Spleen (tissue), 11 donors: ENCODE measurements at regions not wholly inside any gene's neighbourhood (a gene's known extent, or its start where the extent isn't known, plus 50 kb on each side); places are given as distances from the start of the nearest gene placed in this dataset.

Source experiments
- DNase-seq: peaks from one replicate; pipeline ENCODE4 v3.0.0-alpha.2; 2020
- H3K27ac ChIP-seq, 8 donors: fragments of 200-600 bp; sonication (generic) in 7 of 8; 1 replicate in 4 of 8; 2 replicates in 4 of 8; pipeline versions ENCODE4 v1.5.0 to v1.8.0; 2016 to 2021; ENCODE audit warnings: inconsistent platforms in 4 of 8, mild to moderate bottlenecking in 4 of 8, moderate library complexity in 1 of 8
- H3K27me3 ChIP-seq, 7 donors: fragments of 200-600 bp; sonication (generic) in 6 of 7; replicated peaks in 1 of 7; 1 replicate in 4 of 7; 2 replicates in 3 of 7; pipeline versions ENCODE4 v1.5.0 to v1.8.0; 2016 to 2021; ENCODE audit warnings: inconsistent platforms in 3 of 7, mild to moderate bottlenecking in 1 of 7
- H3K36me3 ChIP-seq, 6 donors: fragments of 200-600 bp; sonication (generic) in 5 of 6; 1 replicate in 4 of 6; 2 replicates in 2 of 6; pipeline versions ENCODE4 v1.5.0 to v1.8.0; 2016 to 2021; ENCODE audit warnings: inconsistent platforms in 2 of 6
- H3K4me1 ChIP-seq, 6 donors: fragments of 200-600 bp; sonication (generic) in 5 of 6; 1 replicate in 3 of 6; 2 replicates in 3 of 6; pipeline versions ENCODE4 v1.5.0 to v1.8.0; 2016 to 2021; ENCODE audit warnings: inconsistent platforms in 3 of 6
- H3K4me3 ChIP-seq, 8 donors: fragments of 200-600 bp; sonication (generic) in 7 of 8; 1 replicate in 4 of 8; 2 replicates in 4 of 8; pipeline versions ENCODE4 v1.5.0 to v1.8.0; 2016 to 2021; ENCODE audit warnings: inconsistent platforms in 4 of 8, mild to moderate bottlenecking in 4 of 8, moderate library complexity in 2 of 8
- H3K9me3 ChIP-seq, 8 donors: fragments of 200-600 bp; sonication (generic) in 7 of 8; 1 replicate in 4 of 8; 2 replicates in 4 of 8; pipeline versions ENCODE4 v1.5.0 to v1.8.0; 2016 to 2021; ENCODE audit warnings: inconsistent platforms in 4 of 8
- POLR2A ChIP-seq, 3 donors: fragments of 450-650 bp; IDR thresholded peaks; one replicate each; pipeline ENCODE4 v1.5.1; 2017; ENCODE audit warnings: antibody characterized with exemption in 3 of 3, mild to moderate bottlenecking in 1 of 3
- POLR2AphosphoS5 ChIP-seq, 3 donors: sonication (generic); formaldehyde crosslinking; IDR thresholded peaks; one replicate each; pipeline ENCODE4 v1.5.1; 2017; ENCODE audit warnings: antibody characterized with exemption in 3 of 3
- WGBS, 5 donors: extraction: QIAGEN DNeasy Blood & Tissue Kit in 3 of 5; methylation state at CpG; one replicate each; pipeline versions ENCODE4 v1.1.5 to v1.1.7; 2013 to 2018; 5-methylcytosine and 5-hydroxymethylcytosine counted together
- intact Hi-C: fragments of 100-400 bp; cut with DNase I; formaldehyde crosslinking; loops from one replicate; pipeline ENCODE4 v1.15.0; 2023; ENCODE audit warnings: low total_unique reads
- TF ChIP-seq, protein P1 (sequence below), 11 experiments: fragments of 200-600 bp in 7 of 11; fragments of 450-650 bp in 4 of 11; sonication (generic) in 4 of 11; IDR thresholded peaks in 8 of 11; conservative IDR thresholded peaks in 3 of 11; 1 replicate in 7 of 11; 2 replicates in 4 of 11; pipeline versions ENCODE4 v1.4.0 to v1.8.0; 2016 to 2021; ENCODE audit warnings: antibody characterized with exemption in 11 of 11, inconsistent platforms in 4 of 11, mild to moderate bottlenecking in 1 of 11
- donor health status: healthy with polysubstance abuse.
- donor health status: DM: no; HTN: no; CAD: no; lungs with moderate emphysema.
- donor health status: DM: no; HTN: no; CAD: no.
- donor health status: Bipolar disorder and iron deficiency.
- donor health status: healthy.
- donor health status: DM: no; HTN: no; CAD: no.
- donor health status: DM: yes; HTN: yes; CAD: no.

- H3K9me3 ChIP-seq, result no peaks in the 10 kb centered on the region
- H3K36me3 ChIP-seq, result no peaks in the 10 kb centered on the region
- H3K4me1 ChIP-seq, result no peaks in the 10 kb centered on the region
- H3K27ac ChIP-seq, result no peak overlapping the region
- intact Hi-C loops, result no loop called here
- no peak for DNase-seq
- peaks cover 0 to 47% (median 0%) of the 10 kb centered on the region in 7 donors for H3K27me3 ChIP-seq
- H3K4me3 ChIP-seq, result no peak overlapping the region
- WGBS, 5 donors, result 32 to 39% (median 34%) methylated on average over 3 of the region's 3 CpGs
- TF ChIP-seq POLR2A (IDR thresholded peaks at IDR 0.05), result no peak
- TF ChIP-seq, protein P1, sequence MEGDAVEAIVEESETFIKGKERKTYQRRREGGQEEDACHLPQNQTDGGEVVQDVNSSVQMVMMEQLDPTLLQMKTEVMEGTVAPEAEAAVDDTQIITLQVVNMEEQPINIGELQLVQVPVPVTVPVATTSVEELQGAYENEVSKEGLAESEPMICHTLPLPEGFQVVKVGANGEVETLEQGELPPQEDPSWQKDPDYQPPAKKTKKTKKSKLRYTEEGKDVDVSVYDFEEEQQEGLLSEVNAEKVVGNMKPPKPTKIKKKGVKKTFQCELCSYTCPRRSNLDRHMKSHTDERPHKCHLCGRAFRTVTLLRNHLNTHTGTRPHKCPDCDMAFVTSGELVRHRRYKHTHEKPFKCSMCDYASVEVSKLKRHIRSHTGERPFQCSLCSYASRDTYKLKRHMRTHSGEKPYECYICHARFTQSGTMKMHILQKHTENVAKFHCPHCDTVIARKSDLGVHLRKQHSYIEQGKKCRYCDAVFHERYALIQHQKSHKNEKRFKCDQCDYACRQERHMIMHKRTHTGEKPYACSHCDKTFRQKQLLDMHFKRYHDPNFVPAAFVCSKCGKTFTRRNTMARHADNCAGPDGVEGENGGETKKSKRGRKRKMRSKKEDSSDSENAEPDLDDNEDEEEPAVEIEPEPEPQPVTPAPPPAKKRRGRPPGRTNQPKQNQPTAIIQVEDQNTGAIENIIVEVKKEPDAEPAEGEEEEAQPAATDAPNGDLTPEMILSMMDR (IDR thresholded peaks at IDR 0.05 in 8 of 11, conservative IDR thresholded peaks at IDR 0.05 in 3 of 11), result no peak
- no peak for TF ChIP-seq POLR2AphosphoS5 (IDR thresholded peaks at IDR 0.05)
These were observed 85.3 kb downstream of the C1QL2 start for GRCh38 chr2:119073213-119073612.

DNA sequence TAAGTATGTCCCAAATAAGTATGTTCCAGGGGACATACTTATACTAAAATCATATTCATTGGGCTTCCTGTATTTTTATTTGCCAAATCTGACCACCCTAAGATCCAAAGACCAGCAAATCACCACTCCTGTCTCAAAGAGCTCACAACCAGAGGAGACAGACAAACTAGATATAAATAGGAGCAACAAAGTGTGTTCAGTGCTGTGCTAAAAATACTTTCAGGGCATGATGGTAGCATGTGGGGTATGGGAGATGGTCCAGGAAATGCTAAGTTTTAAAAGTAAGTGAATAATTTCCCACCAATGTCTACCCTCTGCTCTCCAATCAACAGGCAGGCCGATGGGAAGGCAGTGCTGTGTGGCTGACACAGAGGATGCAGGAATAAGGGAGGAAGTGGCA lies 87.1 kb downstream of the C1QL2 start:
- no peak for TF ChIP-seq POLR2AphosphoS5 (IDR thresholded peaks at IDR 0.05)
- TF ChIP-seq, protein P1 (IDR thresholded peaks at IDR 0.05 in 8 of 11, conservative IDR thresholded peaks at IDR 0.05 in 3 of 11), result no peak
- TF ChIP-seq POLR2A (IDR thresholded peaks at IDR 0.05), result no peak
- no peak overlapping the region for H3K27ac ChIP-seq
- no peaks in the 10 kb centered on the region for H3K9me3 ChIP-seq
- WGBS, 5 donors, result 34 to 55% (median 38%) methylated on average over 1 of the region's 1 CpG
- no peaks in the 10 kb centered on the region for H3K36me3 ChIP-seq
- no peak for DNase-seq
- no peak overlapping the region for H3K4me3 ChIP-seq
- intact Hi-C loops, result no loop called here
- peaks cover 0 to 41% (median 0%) of the 10 kb centered on the region in 7 donors for H3K27me3 ChIP-seq
- no peaks in the 10 kb centered on the region for H3K4me1 ChIP-seq

- WGBS, 5 donors, result 60 to 69% (median 64%) methylated on average over 8 of the region's 8 CpGs
- intact Hi-C loops, result no loop called here
- Histone ChIP-seq H3K36me3 (no peaks in the 10 kb centered on the region), H3K4me3 (no peak overlapping the region), H3K9me3 (no peaks in the 10 kb centered on the region), H3K4me1 (no peaks in the 10 kb centered on the region), H3K27me3 (peaks cover 0 to 31% (median 0%) of the 10 kb centered on the region in 7 donors), H3K27ac (no peak overlapping the region)
- TF ChIP-seq POLR2A (IDR thresholded peaks at IDR 0.05), result no peak
- TF ChIP-seq, protein P1 (IDR thresholded peaks at IDR 0.05 in 8 of 11, conservative IDR thresholded peaks at IDR 0.05 in 3 of 11), result no peak
- no peak for TF ChIP-seq POLR2AphosphoS5 (IDR thresholded peaks at IDR 0.05)
- no peak for DNase-seq
These were observed 88.8 kb downstream of the C1QL2 start for GRCh38 chr2:119069781-119070180.

- Histone ChIP-seq H3K4me1 (no peaks in the 10 kb centered on the region), H3K9me3 (peaks cover 0 to 9% (median 0%) of the 10 kb centered on the region in 8 donors), H3K27me3 (peaks cover 0 to 21% (median 0%) of the 10 kb centered on the region in 7 donors), H3K4me3 (no peak overlapping the region), H3K27ac (no peak overlapping the region), H3K36me3 (no peaks in the 10 kb centered on the region)
- DNase-seq, result no peak
- intact Hi-C loops, result no loop called here
- WGBS, 5 donors, result 61 to 68% (median 65%) methylated on average over 7 of the region's 7 CpGs
- TF ChIP-seq POLR2A (IDR thresholded peaks at IDR 0.05) (no peak), POLR2AphosphoS5 (IDR thresholded peaks at IDR 0.05) (no peak)
- TF ChIP-seq, protein P1 (IDR thresholded peaks at IDR 0.05 in 8 of 11, conservative IDR thresholded peaks at IDR 0.05 in 3 of 11), result no peak
These were observed 90.3 kb downstream of the C1QL2 start for GRCh38 chr2:119068154-119068725.
